NCI-H345 (cell line): ENCODE measurements at regions not wholly inside any gene's neighbourhood (a gene's known extent, or its start where the extent isn't known, plus 50 kb on each side); places are given as distances from the start of the nearest gene placed in this dataset.
A peak's percentile ranks its signal among the peaks of the same experiment; 100 is the strongest.

ENCODE experiments used
- DNase-seq: peaks from one replicate; lab custom pipeline; 2025; lab: John Stamatoyannopoulos, UW

DNA sequence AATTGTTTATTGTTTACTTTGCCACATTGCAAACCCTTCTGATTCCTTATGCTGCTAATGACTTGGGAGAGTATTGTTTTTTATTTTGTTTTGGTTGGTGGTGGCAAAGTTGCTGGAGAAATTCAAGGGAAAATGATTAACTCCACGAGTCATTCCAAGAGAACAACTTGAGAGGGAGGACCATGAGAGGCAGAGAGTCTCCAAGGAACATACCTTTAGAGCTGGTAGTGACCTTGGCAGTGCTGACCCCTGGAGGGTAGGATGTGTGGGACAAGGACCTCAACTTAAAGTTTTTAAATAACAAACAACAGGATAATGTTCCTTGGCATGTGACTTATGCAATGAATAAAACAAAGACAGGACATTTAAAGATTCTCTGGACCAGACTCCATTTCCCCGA is 139.7 kb downstream of the LRRC70 start:
- no peak for DNase-seq

- no peak for DNase-seq
These were observed 138.8 kb downstream of the LRRC70 start for GRCh38 chr5:62717301-62717933.

- no peak for DNase-seq
These were observed 135.7 kb downstream of the LRRC70 start for GRCh38 chr5:62714296-62714695.

DNA sequence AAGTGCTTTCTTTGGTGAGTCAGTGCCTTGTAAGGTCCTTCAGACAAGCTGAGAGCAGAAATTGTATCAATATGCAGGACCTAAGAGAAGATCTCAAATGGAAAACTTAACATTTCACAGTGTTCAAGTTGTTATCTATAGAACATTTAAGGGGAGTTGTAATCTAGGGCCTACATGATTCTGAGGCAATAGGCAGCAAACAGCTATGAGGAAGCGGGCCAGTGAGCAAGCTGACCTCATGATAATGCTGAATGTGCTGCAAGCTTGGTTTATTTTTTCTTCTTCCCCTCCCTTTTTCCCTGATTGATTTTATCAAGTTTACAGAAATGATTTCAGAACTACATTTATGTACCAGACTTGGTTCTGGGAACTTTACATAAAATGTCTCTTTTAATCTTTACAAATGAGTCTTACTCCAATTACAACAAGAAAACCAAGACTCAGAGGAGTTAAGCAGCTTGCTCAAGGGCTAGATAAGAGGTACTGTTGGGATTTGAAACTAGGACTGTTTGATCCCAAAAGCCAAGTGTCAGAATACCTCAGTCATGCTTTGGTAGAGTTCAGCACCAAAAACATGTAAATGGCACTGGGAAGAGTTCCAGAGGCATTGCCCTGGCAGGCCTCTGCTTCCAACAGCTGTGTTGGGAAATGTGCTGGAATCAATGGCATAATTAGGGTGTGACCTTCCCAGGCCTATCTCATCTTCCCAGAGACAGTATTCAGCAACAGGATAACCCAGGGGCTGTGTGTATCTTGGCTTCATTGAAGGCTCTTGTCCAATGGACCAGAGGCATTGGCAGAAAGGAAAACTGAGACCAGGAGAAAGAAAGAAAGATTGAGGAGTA is 130.1 kb downstream of the LRRC70 start:
- DNase-seq, result no peak

- no peak for DNase-seq
These were observed 128.9 kb downstream of the LRRC70 start for GRCh38 chr5:62707563-62707962.

DNA sequence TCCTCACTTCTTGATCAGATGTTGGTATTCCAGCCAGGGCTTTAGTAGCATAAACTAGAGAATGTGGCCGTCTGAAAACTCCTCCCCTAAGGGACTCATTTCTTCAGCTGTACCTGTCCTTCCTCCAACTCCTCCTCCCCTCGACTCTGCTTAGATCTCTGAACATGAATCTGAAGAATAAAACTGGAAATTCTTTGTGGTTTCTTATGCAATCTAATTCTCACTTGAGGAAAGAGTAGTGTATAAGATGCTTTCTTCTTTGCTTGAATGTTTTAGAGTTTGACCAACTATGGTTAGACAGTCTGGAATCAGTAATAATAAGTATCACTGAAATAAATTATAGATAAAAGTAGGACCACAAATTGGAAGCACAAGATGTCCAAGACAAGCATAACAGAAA is 128.5 kb downstream of the LRRC70 start:
- no peak for DNase-seq

DNA sequence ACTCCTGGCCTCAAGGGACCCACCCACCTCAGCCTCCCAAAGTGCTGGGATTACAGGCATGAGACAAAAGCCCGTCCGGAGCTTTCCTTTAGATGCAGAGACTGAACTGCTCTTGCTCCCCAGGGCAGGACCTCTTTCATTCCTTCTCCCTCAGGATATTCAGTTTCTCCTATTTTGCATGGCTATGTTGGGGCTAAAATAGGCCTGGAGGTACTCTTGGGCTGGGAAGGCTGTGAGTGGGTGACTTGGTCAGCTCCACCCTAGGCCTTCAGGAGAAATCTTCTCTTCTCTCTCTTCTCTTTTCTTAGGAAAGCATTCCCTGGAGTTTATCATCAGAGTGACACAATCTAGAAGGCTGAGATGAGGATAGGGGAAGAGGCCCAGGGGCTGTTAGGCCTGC is 126.4 kb downstream of the LRRC70 start:
- no peak for DNase-seq

DNA sequence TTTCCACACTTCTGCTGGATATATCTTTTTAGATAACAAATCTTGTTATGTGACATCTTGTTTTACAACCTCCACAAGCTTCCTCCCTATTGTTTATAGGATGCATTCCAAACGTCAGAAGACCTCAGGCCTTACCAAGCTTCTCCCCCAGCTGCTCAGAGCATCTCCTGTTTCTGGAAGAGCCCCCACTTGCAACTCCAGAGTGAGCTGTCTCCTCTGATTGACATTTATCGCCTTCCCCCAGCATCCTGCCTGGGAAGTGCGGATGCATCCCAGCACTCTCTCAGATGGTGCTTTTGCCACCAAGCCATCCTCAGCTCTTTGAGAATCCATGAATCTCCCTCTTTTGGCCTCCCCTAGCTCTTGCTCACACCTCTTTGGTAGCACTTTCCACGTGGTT is 123.5 kb downstream of the LRRC70 start:
- DNase-seq, result no peak

- no peak for DNase-seq
These were observed 122.4 kb downstream of the LRRC70 start for GRCh38 chr5:62701036-62701435.

GRCh38 chr5:62698756-62699155 is 120.1 kb downstream of the LRRC70 start:
- DNase-seq, result no peak

GRCh38 chr5:62695274-62695673 is 116.7 kb downstream of the LRRC70 start:
- no peak for DNase-seq

DNA sequence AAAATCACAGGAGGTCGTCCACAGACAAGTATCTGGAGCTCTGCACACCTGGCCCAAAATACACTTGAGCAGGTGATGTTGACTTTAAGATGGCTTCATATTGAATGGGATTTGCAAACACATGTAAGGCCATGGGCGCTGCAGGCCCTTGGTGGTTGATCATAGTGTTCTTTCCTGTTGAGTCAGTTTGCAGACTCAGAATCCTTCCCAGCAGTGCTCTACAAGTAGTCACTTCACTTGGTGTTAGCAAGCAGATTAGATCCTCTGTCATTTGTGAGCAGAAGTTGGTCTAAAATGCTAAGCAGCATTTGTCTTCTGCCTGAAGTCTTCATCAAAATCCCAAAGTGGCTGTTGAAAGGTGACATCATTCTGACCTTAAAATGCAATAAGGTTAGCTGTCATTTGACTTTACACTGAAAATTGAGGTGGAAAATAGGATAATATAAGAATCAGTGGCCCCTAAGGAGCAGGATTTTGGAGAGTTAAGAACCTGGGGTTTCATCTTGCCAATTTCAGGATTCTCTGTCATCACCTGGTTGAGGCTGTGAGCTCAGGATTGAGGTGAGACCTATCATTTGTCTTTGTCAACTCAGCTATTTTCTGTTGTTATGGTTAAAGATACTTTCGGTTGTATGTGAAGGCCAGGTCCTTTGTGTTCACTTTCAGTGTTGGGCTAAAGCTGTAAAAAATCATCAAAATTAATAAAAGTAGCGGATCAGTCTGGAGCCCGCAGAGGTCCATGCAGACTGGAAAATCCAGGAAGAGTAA is 114.5 kb downstream of the LRRC70 start:
- peak; percentile 69 for DNase-seq

DNA sequence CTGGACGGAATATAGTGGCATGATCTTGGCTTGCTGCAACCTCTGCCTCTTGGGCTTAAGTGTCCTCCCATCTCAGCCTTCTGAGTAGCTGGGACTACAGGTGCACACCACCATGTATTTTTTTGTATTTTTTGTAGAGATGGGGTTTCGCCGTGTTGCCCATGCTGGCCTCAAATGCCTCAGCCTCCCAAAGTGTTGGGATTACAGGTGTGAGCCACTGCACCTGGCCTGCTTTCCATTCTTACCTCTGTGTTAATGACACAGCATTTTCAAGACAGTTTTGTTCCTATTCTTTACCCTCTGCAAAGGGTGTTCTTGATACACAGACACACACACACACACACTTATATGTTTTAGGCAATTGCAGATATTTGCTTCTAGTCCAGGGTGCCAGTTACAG is 113.3 kb downstream of the LRRC70 start:
- DNase-seq, result no peak

- no peak for DNase-seq
These were observed 111.8 kb downstream of the LRRC70 start for GRCh38 chr5:62690421-62690820.

DNA sequence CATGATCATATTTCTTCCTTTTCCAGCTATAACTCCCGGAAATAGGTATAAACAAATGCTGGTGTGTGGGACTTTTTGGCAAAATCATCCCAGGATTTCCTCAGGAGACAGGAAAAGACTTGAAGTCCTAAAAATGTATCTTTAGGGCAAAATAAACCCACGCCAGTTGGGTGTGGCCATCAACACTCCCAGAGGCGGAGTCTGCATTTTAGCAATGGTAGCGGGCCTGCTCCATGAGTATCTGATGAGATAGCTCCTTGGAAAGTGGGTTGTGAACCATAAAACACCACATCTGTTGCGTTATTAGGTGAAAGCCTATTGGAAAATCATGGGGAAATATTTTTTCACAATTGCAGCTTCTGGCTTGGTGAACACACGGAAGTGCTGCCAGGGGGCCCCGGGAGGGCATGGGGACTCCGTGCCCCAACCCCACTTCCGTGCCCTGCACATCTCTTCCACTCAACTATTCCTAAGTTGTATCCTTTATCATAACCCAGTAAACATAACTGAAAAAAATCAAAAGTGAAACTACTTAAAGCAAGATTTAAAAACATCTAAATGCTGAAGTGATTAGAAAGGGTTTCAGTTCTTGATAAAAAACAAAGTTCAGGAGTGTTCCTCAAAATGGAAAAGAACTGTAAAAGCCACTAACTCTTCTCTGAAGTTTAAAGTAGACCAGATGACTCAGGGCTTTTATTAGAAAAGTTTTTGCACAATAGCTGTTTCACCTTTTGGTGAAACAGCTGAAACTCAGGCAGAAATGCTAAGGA is 111.2 kb downstream of the LRRC70 start:
- DNase-seq, result no peak

DNA sequence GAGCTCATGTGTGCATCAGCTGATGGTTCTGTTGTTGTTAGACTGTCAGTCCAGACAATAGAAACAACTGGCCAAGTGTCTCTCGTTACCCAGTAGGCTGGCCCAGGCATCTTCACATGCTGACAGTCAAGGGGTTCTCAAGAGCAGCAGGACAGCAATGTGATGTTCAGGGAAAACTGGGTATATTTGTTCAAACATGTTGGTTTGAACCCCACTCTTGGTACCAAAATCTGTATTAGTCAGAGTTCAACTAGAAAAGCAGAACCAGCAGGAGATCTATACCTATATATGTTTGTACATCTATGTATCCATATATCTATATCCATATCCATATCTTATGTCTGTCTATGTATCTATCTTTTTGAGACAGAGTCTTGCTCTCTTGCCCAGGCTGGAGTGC is 108.1 kb downstream of the LRRC70 start:
- DNase-seq, result no peak

DNA sequence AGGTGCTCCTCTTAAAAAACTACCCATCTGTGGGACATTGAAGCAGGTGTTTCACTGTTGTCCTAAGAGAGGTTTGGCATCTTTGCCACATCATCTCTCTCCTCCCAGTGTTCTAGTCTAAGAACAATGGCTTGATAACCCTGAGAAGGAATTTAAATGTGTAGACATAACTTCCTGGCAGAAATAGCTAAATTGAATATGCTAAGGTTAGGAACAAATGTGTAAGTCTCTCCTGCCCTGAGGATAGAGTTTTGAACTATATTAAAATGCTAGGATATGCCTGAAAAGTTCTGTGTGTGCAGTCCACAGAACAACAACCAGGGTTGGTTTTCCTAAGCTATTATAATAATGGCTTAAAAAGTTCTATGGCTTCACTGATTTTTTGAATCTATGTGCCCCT is 106.6 kb downstream of the LRRC70 start:
- DNase-seq, result no peak

DNA sequence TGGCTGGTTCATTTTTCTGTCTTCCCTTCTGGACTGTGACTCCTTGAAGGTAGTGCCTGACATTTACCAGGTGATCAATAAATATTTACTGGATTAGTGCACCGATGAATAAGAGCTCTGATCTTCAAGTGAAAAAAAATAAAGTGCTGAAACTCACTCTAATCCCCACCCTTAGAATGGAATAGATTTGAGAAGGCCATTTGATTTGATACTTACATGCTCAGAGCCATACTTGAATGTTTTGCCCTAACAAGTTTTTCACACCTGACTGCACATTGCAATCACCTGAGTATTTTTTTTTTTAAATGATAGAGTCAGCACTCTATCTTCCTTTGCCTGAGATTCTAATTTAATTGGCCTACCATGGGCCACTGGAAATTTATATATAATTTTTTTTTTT is 105.7 kb downstream of the LRRC70 start:
- no peak for DNase-seq

GRCh38 chr5:62682059-62682458 is 103.4 kb downstream of the LRRC70 start:
- DNase-seq, result no peak

- DNase-seq, result peak; percentile 39
These were observed 102.7 kb downstream of the LRRC70 start for GRCh38 chr5:62681117-62681850.

DNA sequence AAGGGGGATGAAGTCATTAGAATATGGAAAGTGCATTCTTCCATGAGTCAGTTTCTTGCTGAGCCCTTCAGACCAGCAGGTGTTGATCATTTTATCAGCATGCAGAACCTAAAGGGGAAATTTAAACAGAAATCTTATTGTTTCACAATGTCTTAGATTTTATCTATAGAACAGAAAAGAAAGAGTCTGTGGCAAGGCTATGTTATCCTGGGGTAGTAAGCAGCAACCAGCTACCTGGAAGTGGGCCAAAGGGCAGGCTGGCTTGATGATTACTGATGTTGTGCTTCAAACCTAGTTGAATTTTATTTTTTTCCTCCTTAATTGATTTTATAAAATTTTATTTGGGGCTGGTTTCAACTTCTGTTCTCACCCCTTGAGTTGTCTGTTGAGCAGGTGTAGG is 101.5 kb downstream of the LRRC70 start:
- DNase-seq, result no peak
